ACC112 (cell line): ENCODE measurements at regions not wholly inside any gene's neighbourhood (a gene's known extent, or its start where the extent isn't known, plus 50 kb on each side); places are given as distances from the start of the nearest gene placed in this dataset.
A peak's percentile ranks its signal among the peaks of the same experiment; 100 is the strongest.

Source experiments
- H2AFZ ChIP-seq: fragments of 200-600 bp; sonication (generic); one replicate; pipeline ENCODE4 v1.6.0; 2017; ENCODE audit warnings: antibody characterized with exemption, low read length; ENCODE audit not compliant: unreplicated experiment
- H3K27ac ChIP-seq: fragments of 200-600 bp; sonication (generic); 2 replicates; pipeline ENCODE4 v1.5.1; 2014; ENCODE audit warnings: low read depth, mild to moderate bottlenecking, antibody characterized with exemption, low read length, moderate library complexity
- H3K27me3 ChIP-seq: fragments of 200-600 bp; sonication (generic); 2 replicates; pipeline ENCODE4 v1.6.1; 2014; ENCODE audit warnings: mild to moderate bottlenecking, antibody characterized with exemption, low read length, moderate library complexity, mixed read lengths; ENCODE audit not compliant: insufficient read depth
- H3K36me3 ChIP-seq: fragments of 200-600 bp; sonication (generic); 2 replicates; pipeline ENCODE4 v1.6.1; 2016; ENCODE audit warnings: mild to moderate bottlenecking, antibody characterized with exemption, low read length, moderate library complexity, mixed read lengths; ENCODE audit not compliant: insufficient read depth
- H3K4me1 ChIP-seq: fragments of 200-600 bp; sonication (generic); one replicate; pipeline ENCODE4 v1.6.1; 2016; ENCODE audit warnings: low read length, mixed read lengths; ENCODE audit not compliant: insufficient read depth, unreplicated experiment, control insufficient read depth
- H3K4me3 ChIP-seq: fragments of 200-600 bp; sonication (generic); 2 replicates; pipeline ENCODE4 v1.5.1; 2014; ENCODE audit warnings: mild to moderate bottlenecking, low read depth, low read length
- H3K79me2 ChIP-seq: fragments of 200-600 bp; sonication (generic); one replicate; pipeline ENCODE4 v1.6.0; 2016; ENCODE audit warnings: low read length; ENCODE audit not compliant: control insufficient read depth, unreplicated experiment, insufficient read depth

GRCh38 chr5:158152136-158152535 is 293.2 kb upstream of the CLINT1 start:
- Histone ChIP-seq H3K27me3 (no peaks in the 10 kb centered on the region), H3K4me1 (peaks cover 19% of the 10 kb centered on the region), H3K79me2 (no peaks in the 10 kb centered on the region), H2AFZ (no peak overlapping the region), H3K4me3 (no peak overlapping the region), H3K27ac (no peak overlapping the region), H3K36me3 (no peaks in the 10 kb centered on the region)

GRCh38 chr5:158147227-158147626 is 288.3 kb upstream of the CLINT1 start:
- Histone ChIP-seq H3K27me3 (no peaks in the 10 kb centered on the region), H3K36me3 (no peaks in the 10 kb centered on the region), H3K27ac (no peak overlapping the region), H3K79me2 (no peaks in the 10 kb centered on the region), H2AFZ (no peak overlapping the region), H3K4me3 (no peak overlapping the region), H3K4me1 (no peaks in the 10 kb centered on the region)

- H3K27ac ChIP-seq = no peak overlapping the region
- H3K4me1 ChIP-seq = no peaks in the 10 kb centered on the region
- H3K27me3 ChIP-seq = no peaks in the 10 kb centered on the region
- H3K4me3 ChIP-seq = no peak overlapping the region
- H3K79me2 ChIP-seq = no peaks in the 10 kb centered on the region
- no peak overlapping the region for H2AFZ ChIP-seq
- H3K36me3 ChIP-seq = no peaks in the 10 kb centered on the region
Observed at GRCh38 chr5:158145827-158146226, 286.9 kb upstream of the CLINT1 start.

- no peaks in the 10 kb centered on the region for H3K36me3 ChIP-seq
- H3K27me3 ChIP-seq = no peaks in the 10 kb centered on the region
- peaks cover 19% of the 10 kb centered on the region for H3K4me1 ChIP-seq
- H3K4me3 ChIP-seq = no peak overlapping the region
- no peaks in the 10 kb centered on the region for H3K79me2 ChIP-seq
- no peak overlapping the region for H2AFZ ChIP-seq
- no peak overlapping the region for H3K27ac ChIP-seq
Observed at GRCh38 chr5:158143081-158143480, 284.1 kb upstream of the CLINT1 start.

- peaks cover 19% of the 10 kb centered on the region for H3K4me1 ChIP-seq
- no peaks in the 10 kb centered on the region for H3K27me3 ChIP-seq
- H3K36me3 ChIP-seq = no peaks in the 10 kb centered on the region
- H3K79me2 ChIP-seq = no peaks in the 10 kb centered on the region
- H2AFZ ChIP-seq = no peak overlapping the region
- H3K4me3 ChIP-seq = no peak overlapping the region
- H3K27ac ChIP-seq = no peak overlapping the region
Observed at GRCh38 chr5:158142156-158142555, 283.2 kb upstream of the CLINT1 start.

GRCh38 chr5:158140120-158140731 is 281.3 kb upstream of the CLINT1 start:
- Histone ChIP-seq H3K36me3 (no peaks in the 10 kb centered on the region), H3K79me2 (no peaks in the 10 kb centered on the region), H3K27me3 (no peaks in the 10 kb centered on the region), H2AFZ (no peak overlapping the region), H3K4me3 (peak overlapping the region; percentile 13; the same call in 1 of the 2 replicates), H3K27ac (peak overlapping the region; percentile 44; the same call in 1 of the 2 replicates), H3K4me1 (peaks cover 19% of the 10 kb centered on the region)

GRCh38 chr5:158139161-158139560 is 280.2 kb upstream of the CLINT1 start:
- Histone ChIP-seq H3K27ac (peak overlapping the region; percentile 44; the same call in 1 of the 2 replicates), H3K4me1 (peaks cover 19% of the 10 kb centered on the region), H3K36me3 (no peaks in the 10 kb centered on the region), H3K79me2 (no peaks in the 10 kb centered on the region), H2AFZ (no peak overlapping the region), H3K4me3 (no peak overlapping the region), H3K27me3 (no peaks in the 10 kb centered on the region)

GRCh38 chr5:158135682-158136179 is 276.8 kb upstream of the CLINT1 start:
- Histone ChIP-seq H3K79me2 (no peaks in the 10 kb centered on the region), H3K36me3 (no peaks in the 10 kb centered on the region), H3K4me3 (no peak overlapping the region), H2AFZ (no peak overlapping the region), H3K27me3 (no peaks in the 10 kb centered on the region), H3K27ac (no peak overlapping the region), H3K4me1 (peaks cover 27% of the 10 kb centered on the region)

- H3K27ac ChIP-seq = no peak overlapping the region
- H3K4me3 ChIP-seq = no peak overlapping the region
- peaks cover 8% of the 10 kb centered on the region for H3K4me1 ChIP-seq
- no peaks in the 10 kb centered on the region for H3K79me2 ChIP-seq
- H2AFZ ChIP-seq = no peak overlapping the region
- H3K27me3 ChIP-seq = no peaks in the 10 kb centered on the region
- no peaks in the 10 kb centered on the region for H3K36me3 ChIP-seq
Observed at GRCh38 chr5:158133369-158133768, 274.4 kb upstream of the CLINT1 start.

GRCh38 chr5:158127536-158127935 is 268.6 kb upstream of the CLINT1 start:
- Histone ChIP-seq H3K4me1 (no peaks in the 10 kb centered on the region), H3K36me3 (no peaks in the 10 kb centered on the region), H3K4me3 (no peak overlapping the region), H3K27me3 (no peaks in the 10 kb centered on the region), H2AFZ (no peak overlapping the region), H3K27ac (no peak overlapping the region), H3K79me2 (no peaks in the 10 kb centered on the region)
